Breast epithelium (tissue), 4 donors: ENCODE measurements at regions not wholly inside any gene's neighbourhood (a gene's known extent, or its start where the extent isn't known, plus 50 kb on each side); places are given as distances from the start of the nearest gene placed in this dataset.

Source experiments
- DNase-seq, 2 donors: peaks; one replicate each; pipeline ENCODE4 v3.0.0-alpha.2; 2019; ENCODE audit warnings: low spot score in 2 of 2
- H3K27ac ChIP-seq, 2 donors: fragments of 200-600 bp; sonication (generic) in 1 of 2; one replicate each; pipeline ENCODE4 v1.5.1; 2016 to 2019; ENCODE audit warnings: mild to moderate bottlenecking in 1 of 2
- H3K27me3 ChIP-seq, 2 donors: fragments of 200-600 bp; sonication (generic) in 1 of 2; one replicate each; pipeline versions ENCODE4 v1.5.1 to v1.6.0; 2017 to 2019; ENCODE audit warnings: control low read depth in 1 of 2, mild to moderate bottlenecking in 1 of 2
- H3K36me3 ChIP-seq: fragments of 200-600 bp; one replicate; pipeline ENCODE4 v1.5.1; 2019
- H3K4me1 ChIP-seq, 2 donors: fragments of 200-600 bp; sonication (generic); one replicate each; pipeline ENCODE4 v1.5.1; 2016 to 2019; ENCODE audit warnings: control low read depth in 1 of 2
- H3K4me3 ChIP-seq, 3 donors: fragments of 200-600 bp; sonication (generic); 1 replicate in 2 of 3; 2 replicates in 1 of 3; pipeline ENCODE4 v1.5.1; 2016 to 2019; ENCODE audit warnings: mild to moderate bottlenecking in 3 of 3, moderate library complexity in 2 of 3
- H3K9me3 ChIP-seq, 2 donors: fragments of 200-600 bp; sonication (generic) in 1 of 2; one replicate each; pipeline ENCODE4 v1.5.1; 2016 to 2019; ENCODE audit warnings: control low read depth in 1 of 2
- CTCF ChIP-seq, 3 donors: fragments of 450-650 bp; IDR thresholded peaks; one replicate each; pipeline ENCODE4 v1.5.1; 2016 to 2017; ENCODE audit warnings: antibody characterized with exemption in 3 of 3, mild to moderate bottlenecking in 3 of 3, moderate library complexity in 3 of 3
- POLR2A ChIP-seq: fragments of 450-650 bp; IDR thresholded peaks from one replicate; pipeline ENCODE4 v1.6.1; 2016; ENCODE audit warnings: antibody characterized with exemption, mild to moderate bottlenecking, moderate library complexity
- POLR2AphosphoS5 ChIP-seq, 3 donors: sonication (generic); formaldehyde crosslinking; IDR thresholded peaks; one replicate each; pipeline ENCODE4 v1.6.1; 2017; ENCODE audit warnings: antibody characterized with exemption in 3 of 3
- intact Hi-C: fragments of 100-400 bp; cut with DNase I; formaldehyde crosslinking; loops from one replicate; pipeline ENCODE4 v1.15.1; 2023; ENCODE audit warnings: low total_unique reads

- H3K4me3 ChIP-seq: no peak overlapping the region
- no peaks in the 10 kb centered on the region for H3K36me3 ChIP-seq
- no peaks in the 10 kb centered on the region for H3K9me3 ChIP-seq
- no peaks in the 10 kb centered on the region for H3K4me1 ChIP-seq
- no peak overlapping the region for H3K27ac ChIP-seq
- no peak for TF ChIP-seq POLR2AphosphoS5 (IDR thresholded peaks at IDR 0.05)
- no peak for TF ChIP-seq POLR2A
- no peak for TF ChIP-seq CTCF (IDR thresholded peaks at IDR 0.05)
- DNase-seq: no peak
- H3K27me3 ChIP-seq: no peaks in the 10 kb centered on the region
- intact Hi-C loops: loop anchor here (5.0 kb wide), 1 partner anchor 247 kb away; no protein-coding TSS in a partner anchor
Measured at GRCh38 chr2:34110392-34110791, 511.3 kb upstream of the FAM98A start.

GRCh38 chr2:34107811-34108210 lies 508.7 kb upstream of the FAM98A start:
- TF ChIP-seq POLR2A: no peak
- no peak for TF ChIP-seq CTCF (IDR thresholded peaks at IDR 0.05)
- no peak for TF ChIP-seq POLR2AphosphoS5 (IDR thresholded peaks at IDR 0.05)
- Histone ChIP-seq H3K9me3 (no peaks in the 10 kb centered on the region), H3K4me3 (no peak overlapping the region), H3K4me1 (no peaks in the 10 kb centered on the region), H3K36me3 (no peaks in the 10 kb centered on the region), H3K27ac (no peak overlapping the region), H3K27me3 (no peaks in the 10 kb centered on the region)
- intact Hi-C loops: no loop called here
- no peak for DNase-seq

GRCh38 chr2:34105006-34105767 lies 506.1 kb upstream of the FAM98A start:
- Histone ChIP-seq H3K36me3 (no peaks in the 10 kb centered on the region), H3K27me3 (no peaks in the 10 kb centered on the region), H3K4me3 (no peak overlapping the region), H3K4me1 (no peaks in the 10 kb centered on the region), H3K9me3 (no peaks in the 10 kb centered on the region), H3K27ac (no peak overlapping the region)
- intact Hi-C loops: no loop called here
- TF ChIP-seq POLR2A (no peak), CTCF (IDR thresholded peaks at IDR 0.05) (no peak), POLR2AphosphoS5 (IDR thresholded peaks at IDR 0.05) (no peak)
- DNase-seq: no peak

GRCh38 chr2:34104601-34105000 lies 505.5 kb upstream of the FAM98A start:
- TF ChIP-seq POLR2AphosphoS5 (IDR thresholded peaks at IDR 0.05) (no peak), POLR2A (no peak), CTCF (IDR thresholded peaks at IDR 0.05) (no peak)
- H3K27ac ChIP-seq: no peak overlapping the region
- no peaks in the 10 kb centered on the region for H3K36me3 ChIP-seq
- H3K4me1 ChIP-seq: no peaks in the 10 kb centered on the region
- no peak overlapping the region for H3K4me3 ChIP-seq
- DNase-seq: no peak
- no peaks in the 10 kb centered on the region for H3K27me3 ChIP-seq
- H3K9me3 ChIP-seq: no peaks in the 10 kb centered on the region
- intact Hi-C loops: no loop called here

GRCh38 chr2:34103437-34103836 lies 504.3 kb upstream of the FAM98A start:
- no peak overlapping the region for H3K4me3 ChIP-seq
- no peak for DNase-seq
- no peaks in the 10 kb centered on the region for H3K36me3 ChIP-seq
- no peak for TF ChIP-seq CTCF (IDR thresholded peaks at IDR 0.05)
- H3K4me1 ChIP-seq: no peaks in the 10 kb centered on the region
- H3K27ac ChIP-seq: no peak overlapping the region
- no peaks in the 10 kb centered on the region for H3K27me3 ChIP-seq
- intact Hi-C loops: no loop called here
- no peaks in the 10 kb centered on the region for H3K9me3 ChIP-seq
